Left ventricle myocardium superior (tissue), 1 donor: ENCODE measurements at regions not wholly inside any gene's neighbourhood (a gene's known extent, or its start where the extent isn't known, plus 50 kb on each side); places are given as distances from the start of the nearest gene placed in this dataset.
"Not testable (repeated sequence)": the region's sequence is repeated elsewhere in the genome, so short reads cannot be mapped to it uniquely, and the experiment has no call there.

Source experiments
- ATAC-seq: fragments of 200-7000 bp; cut with Tn5 transposase; one replicate; pipeline ENCODE4 v1.9.1; 2020; ENCODE audit warnings: mild to moderate bottlenecking, moderate library complexity
- DNase-seq: peaks from one replicate; pipeline ENCODE4 v3.0.0-alpha.2; 2020
- intact Hi-C: fragments of 100-400 bp; cut with micrococcal nuclease; formaldehyde crosslinking; loops from one replicate; pipeline ENCODE4 v1.11.0; 2022
- donor health status: DM: no; HTN: yes; CAD: no; lungs with severe emphysema.

GRCh38 chr9:129449066-129449465 lies 171.8 kb downstream of the C9orf50 start:
- ATAC-seq (no peak), DNase-seq (no peak)
- intact Hi-C loops = no loop called here

- ATAC-seq = peak; percentile 37
- intact Hi-C loops = no loop called here
Observed at GRCh38 chr9:129446828-129447550, 173.9 kb downstream of the C9orf50 start.

GRCh38 chr9:129445794-129446306 lies 175.1 kb downstream of the C9orf50 start:
- ATAC-seq (no peak), DNase-seq (no peak)
- intact Hi-C loops = no loop called here

More at GRCh38 chr9:129446828-129447550, 173.9 kb downstream of the C9orf50 start:
- no peak for DNase-seq

GRCh38 chr9:129443515-129444164 lies 177.3 kb downstream of the C9orf50 start:
- DNase-seq, intact Hi-C loops, ATAC-seq: not testable (repeated sequence)

GRCh38 chr9:129442803-129443511 lies 177.9 kb downstream of the C9orf50 start:
- no peak for ATAC-seq
- no peak for DNase-seq
- intact Hi-C loops = no loop called here

- intact Hi-C loops = no loop called here
- DNase-seq (no peak), ATAC-seq (no peak)
Observed at GRCh38 chr9:129441852-129442251, 179.0 kb downstream of the C9orf50 start.

- DNase-seq (no peak), ATAC-seq (no peak)
- intact Hi-C loops = no loop called here
Observed at GRCh38 chr9:129440435-129441186, 180.3 kb downstream of the C9orf50 start.

GRCh38 chr9:129439242-129439641 lies 181.7 kb downstream of the C9orf50 start:
- intact Hi-C loops = no loop called here
- no peak for DNase-seq
- no peak for ATAC-seq

GRCh38 chr9:129437626-129438323 lies 183.1 kb downstream of the C9orf50 start:
- intact Hi-C loops = no loop called here
- peak; percentile 50 for ATAC-seq
- DNase-seq = peak; percentile 49

- intact Hi-C loops = no loop called here
- peak; percentile 87 for DNase-seq
- peak; percentile 91 for ATAC-seq
Observed at GRCh38 chr9:129436751-129437625, 183.9 kb downstream of the C9orf50 start.

GRCh38 chr9:129435988-129436717 lies 184.7 kb downstream of the C9orf50 start:
- ATAC-seq (peak; percentile 2), DNase-seq (no peak)
- intact Hi-C loops = no loop called here

- ATAC-seq = no peak
- no peak for DNase-seq
- intact Hi-C loops = no loop called here
Observed at GRCh38 chr9:129435291-129435690, 185.6 kb downstream of the C9orf50 start.

- intact Hi-C loops = no loop called here
- DNase-seq (no peak), ATAC-seq (no peak)
Observed at GRCh38 chr9:129434187-129434586, 186.7 kb downstream of the C9orf50 start.

GRCh38 chr9:129432297-129433154 lies 188.4 kb downstream of the C9orf50 start:
- ATAC-seq = no peak
- intact Hi-C loops = no loop called here
- DNase-seq = no peak

GRCh38 chr9:129430940-129431643 lies 189.8 kb downstream of the C9orf50 start:
- intact Hi-C loops = no loop called here
- ATAC-seq = no peak

More at GRCh38 chr9:129430940-129431643, 189.8 kb downstream of the C9orf50 start:
- DNase-seq = no peak
